B cell (primary cell): ENCODE measurements at regions not wholly inside any gene's neighbourhood (a gene's known extent, or its start where the extent isn't known, plus 50 kb on each side); places are given as distances from the start of the nearest gene placed in this dataset.

Experiments used
- ATAC-seq: fragments of 200-7000 bp; cut with Tn5 transposase; one replicate; pipeline ENCODE4 v1.10.0; 2021; ENCODE audit warnings: low read depth, mild to moderate bottlenecking, moderate number of reproducible peaks, moderate library complexity
- CTCF ChIA-PET: fragments of 350-600 bp; sonication (Branson Sonifier 250); formaldehyde crosslinking; loops from one replicate; lab custom pipeline; 2021; ENCODE audit warnings: antibody characterized with exemption, inconsistent platforms; lab: Charles Lee
- POLR2A ChIA-PET: fragments of 350-600 bp; sonication (Branson Sonifier 250); formaldehyde crosslinking; loops from one replicate; lab custom pipeline; 2021; ENCODE audit warnings: antibody characterized with exemption; lab: Charles Lee
- DNase-seq: peaks from one replicate; pipeline ENCODE4 v3.0.0; 2013
- H2AFZ ChIP-seq: 2 replicates; pipeline ENCODE4 v1.6.1; 2012; ENCODE audit warnings: mild to moderate bottlenecking, low read depth, low read length; ENCODE audit not compliant: insufficient read depth, poor library complexity, severe bottlenecking
- H3K27ac ChIP-seq, 2 donors: 1 replicate in 1 of 2; 2 replicates in 1 of 2; pipeline ENCODE4 v1.5.1; 2012 to 2013; ENCODE audit warnings: low read length in 2 of 2, mild to moderate bottlenecking in 2 of 2, moderate library complexity in 1 of 2
- H3K27me3 ChIP-seq, 4 experiments: fragments of 200-600 bp in 1 of 4; sonication (generic) in 1 of 4; replicated peaks in 1 of 4; 1 replicate in 2 of 4; 2 replicates in 2 of 4; pipeline versions ENCODE4 v1.6.1 to v1.7.0; 2013 to 2016; ENCODE audit warnings: low read length in 3 of 4, mild to moderate bottlenecking in 2 of 4, mixed read lengths in 1 of 4, moderate library complexity in 1 of 4; ENCODE audit not compliant: insufficient read depth in 4 of 4, control insufficient read depth in 3 of 4; ENCODE audit errors: control extremely low read depth in 1 of 4
- H3K36me3 ChIP-seq, 2 experiments: replicated peaks in 1 of 2; 1 replicate in 1 of 2; 2 replicates in 1 of 2; pipeline versions ENCODE4 v1.6.1 to v1.7.1; 2013; ENCODE audit warnings: low read length in 1 of 2; ENCODE audit not compliant: insufficient read depth in 2 of 2, control insufficient read depth in 1 of 2; ENCODE audit errors: control extremely low read depth in 1 of 2, extremely low read depth in 1 of 2
- H3K4me1 ChIP-seq, 2 donors: fragments of 200-600 bp in 1 of 2; sonication (generic) in 1 of 2; 1 replicate in 1 of 2; 2 replicates in 1 of 2; pipeline versions ENCODE4 v1.5.1 to v1.6.1; 2013 to 2017; ENCODE audit warnings: low read length in 2 of 2; ENCODE audit not compliant: control insufficient read depth in 2 of 2, insufficient read depth in 2 of 2
- H3K4me2 ChIP-seq: replicated peaks from 2 replicates; pipeline ENCODE3; 2012; ENCODE audit warnings: mild to moderate bottlenecking, low read depth, low read length; ENCODE audit not compliant: poor library complexity, severe bottlenecking
- H3K4me3 ChIP-seq, 5 experiments: fragments of 200-600 bp in 1 of 5; sonication (generic) in 1 of 5; 1 replicate in 3 of 5; 2 replicates in 2 of 5; pipeline versions ENCODE4 v1.5.1 to v1.7.0; 2011 to 2016; ENCODE audit warnings: low read length in 4 of 5, mild to moderate bottlenecking in 4 of 5, low read depth in 2 of 5, control low read depth in 1 of 5, moderate library complexity in 1 of 5; ENCODE audit not compliant: insufficient read depth in 1 of 5; ENCODE audit errors: control extremely low read depth in 1 of 5, extremely low read depth in 1 of 5
- H3K79me2 ChIP-seq: fragments of 200-600 bp; sonication (generic); one replicate; pipeline ENCODE4 v1.6.0; 2016; ENCODE audit warnings: low read length; ENCODE audit not compliant: control insufficient read depth, insufficient read depth
- H3K9ac ChIP-seq: fragments of 200-600 bp; sonication (generic); 2 replicates; pipeline ENCODE4 v1.6.1; 2017; ENCODE audit warnings: mild to moderate bottlenecking, low read length, moderate library complexity
- H3K9me3 ChIP-seq, 3 donors: one replicate each; pipeline versions ENCODE4 v1.6.1 to v1.7.1; 2013; ENCODE audit warnings: low read length in 2 of 3; ENCODE audit not compliant: control insufficient read depth in 2 of 3, insufficient read depth in 1 of 3; ENCODE audit errors: control extremely low read depth in 1 of 3
- H4K20me1 ChIP-seq: 2 replicates; pipeline ENCODE4 v1.6.0; 2012; ENCODE audit warnings: mild to moderate bottlenecking, low read length; ENCODE audit not compliant: insufficient read depth, control insufficient read depth, poor library complexity, severe bottlenecking
- H3K27ac Mint-ChIP-seq: one replicate; pipeline ENCODE4 v1.8.0; 2021; ENCODE audit warnings: mixed read lengths
- H3K27me3 Mint-ChIP-seq: one replicate; pipeline ENCODE4 v1.8.0; 2021; ENCODE audit warnings: mixed read lengths
- H3K4me1 Mint-ChIP-seq: one replicate; pipeline ENCODE4 v1.8.0; 2021; ENCODE audit warnings: mixed read lengths
- H3K4me3 Mint-ChIP-seq: one replicate; pipeline ENCODE4 v1.8.0; 2021; ENCODE audit warnings: mixed read lengths
- H3K9me3 Mint-ChIP-seq: one replicate; pipeline ENCODE4 v1.8.0; 2022; ENCODE audit warnings: mixed read lengths; ENCODE audit not compliant: insufficient read depth
- CTCF ChIP-seq: fragments of 200-600 bp; IDR thresholded peaks from one replicate; pipeline ENCODE4 v1.8.0; 2022; ENCODE audit warnings: antibody characterized with exemption, mild to moderate bottlenecking
- EZH2 ChIP-seq: IDR thresholded peaks from 2 replicates; pipeline ENCODE4 v1.6.1; 2012; ENCODE audit warnings: borderline replicate concordance, low read depth, mild to moderate bottlenecking, moderate library complexity, low read length; ENCODE audit not compliant: insufficient read depth, poor library complexity, severe bottlenecking
- WGBS: methylation state at CpG from one replicate; pipeline ENCODE4 v1.1.5; 2013; ENCODE audit warnings: missing lambda C conversion rate; ENCODE audit not compliant: insufficient coverage; 5-methylcytosine and 5-hydroxymethylcytosine counted together
- intact Hi-C: fragments of 100-400 bp; cut with micrococcal nuclease; formaldehyde crosslinking; loops from one replicate; pipeline ENCODE4 v1.10.0; 2022

GRCh38 chr1:90187323-90187585 is 192.3 kb downstream of the ZNF326 start:
- H2AFZ ChIP-seq = no peak overlapping the region
- DNase-seq (no peak), ATAC-seq (no peak)
- Mint-ChIP-seq H3K27me3 (peaks cover 10% of the 10 kb centered on the region), H3K27ac (no peak overlapping the region), H3K4me3 (no peak overlapping the region), H3K9me3 (no peaks in the 10 kb centered on the region), H3K4me1 (no peaks in the 10 kb centered on the region)
- H3K4me3 ChIP-seq = no peak overlapping the region
- 83% methylated on average over 1 of the region's 2 CpGs for WGBS
- no peaks in the 10 kb centered on the region for H3K4me1 ChIP-seq
- H4K20me1 ChIP-seq = no peaks in the 10 kb centered on the region
- TF ChIP-seq EZH2 (no peak), CTCF (no peak)
- ChIA-PET CTCF (no interaction called here), POLR2A (no interaction called here)
- no peak overlapping the region for H3K27ac ChIP-seq
- no peak overlapping the region for H3K4me2 ChIP-seq
- no peaks in the 10 kb centered on the region for H3K36me3 ChIP-seq
- H3K9me3 ChIP-seq = no peaks in the 10 kb centered on the region
- no peaks in the 10 kb centered on the region for H3K27me3 ChIP-seq
- no peak overlapping the region for H3K9ac ChIP-seq
- H3K79me2 ChIP-seq = no peaks in the 10 kb centered on the region
- intact Hi-C loops = no loop called here

- no peaks in the 10 kb centered on the region for H3K4me1 Mint-ChIP-seq
- ATAC-seq (no peak), DNase-seq (no peak)
- Histone ChIP-seq H3K27ac (no peak overlapping the region), H3K9ac (no peak overlapping the region), H4K20me1 (no peaks in the 10 kb centered on the region), H3K9me3 (no peaks in the 10 kb centered on the region), H3K27me3 (no peaks in the 10 kb centered on the region), H3K4me1 (no peaks in the 10 kb centered on the region), H3K36me3 (no peaks in the 10 kb centered on the region), H3K4me3 (no peak overlapping the region), H3K4me2 (no peak overlapping the region), H3K79me2 (no peaks in the 10 kb centered on the region), H2AFZ (no peak overlapping the region)
- POLR2A ChIA-PET = no interaction called here
- intact Hi-C loops = no loop called here
- H3K27ac Mint-ChIP-seq = no peak overlapping the region
- 79% methylated on average over 4 of the region's 7 CpGs for WGBS
- no peak for TF ChIP-seq EZH2
- TF ChIP-seq CTCF = no peak
- CTCF ChIA-PET = no interaction called here
- H3K9me3 Mint-ChIP-seq = no peaks in the 10 kb centered on the region
- no peak overlapping the region for H3K4me3 Mint-ChIP-seq
- peaks cover 10% of the 10 kb centered on the region for H3K27me3 Mint-ChIP-seq
Observed at GRCh38 chr1:90186506-90187322, 191.8 kb downstream of the ZNF326 start.
